ENCODE measurements at regions not wholly inside any gene's neighbourhood (a gene's known extent, or its start where the extent isn't known, plus 50 kb on each side); places are given as distances from the start of the nearest gene placed in this dataset.

- H3K9ac ChIP-seq (ENCODE audit: extremely low read depth, low read length, poor library complexity, severe bottlenecking) = no peak overlapping the region
- H3K27me3 Mint-ChIP-seq (ENCODE audit: insufficient read depth) = no peaks in the 10 kb centered on the region
- no peaks in the 10 kb centered on the region for H3K9me3 Mint-ChIP-seq
- no peak overlapping the region for H3K27ac Mint-ChIP-seq
- no peak for DNase-seq
- H3K9me3 ChIP-seq (ENCODE audit: control insufficient read depth, low read length) = no peaks in the 10 kb centered on the region
- H3K36me3 Mint-ChIP-seq (ENCODE audit: low read depth) = no peaks in the 10 kb centered on the region
- H3K4me3 ChIP-seq (ENCODE audit: low read length) = no peak overlapping the region
- WGBS, 2 experiments (ENCODE audit: insufficient coverage in 1 of 2, insufficient read length in 1 of 2) = 88 to 94% methylated on average over 1 to 2 of the region's 2 CpGs
- no peaks in the 10 kb centered on the region for H3K36me3 ChIP-seq (ENCODE audit: control insufficient read depth, insufficient read depth, low read length)
- TF ChIP-seq CTCF (conservative IDR thresholded peaks at IDR 0.05) = no peak
- H3K4me3 Mint-ChIP-seq = no peak overlapping the region
- H3K4me1 Mint-ChIP-seq = peaks cover 43% of the 10 kb centered on the region
- no peaks in the 10 kb centered on the region for H3K27me3 ChIP-seq (ENCODE audit: control insufficient read depth, insufficient read depth, low read length, poor library complexity, severe bottlenecking)
- H3K27ac ChIP-seq (ENCODE audit: low read depth, low read length) = no peak overlapping the region
- peaks cover 21% of the 10 kb centered on the region for H3K4me1 ChIP-seq (ENCODE audit: control insufficient read depth, insufficient read depth, low read length)
Observed at GRCh38 chr11:116037861-116038260, 533.6 kb upstream of the CADM1 start.

- 77% methylated on average over 5 of the region's 5 CpGs; no CpG with 5 or more reads in 1 of the 2 experiments for WGBS, 2 experiments (ENCODE audit: insufficient coverage in 1 of 2, insufficient read length in 1 of 2)
- Histone ChIP-seq H3K9ac (ENCODE audit: extremely low read depth, low read length, poor library complexity, severe bottlenecking) (no peak overlapping the region), H3K9me3 (ENCODE audit: control insufficient read depth, low read length) (no peaks in the 10 kb centered on the region), H3K27ac (ENCODE audit: low read depth, low read length) (no peak overlapping the region), H3K27me3 (ENCODE audit: control insufficient read depth, insufficient read depth, low read length, poor library complexity, severe bottlenecking) (no peaks in the 10 kb centered on the region), H3K36me3 (ENCODE audit: control insufficient read depth, insufficient read depth, low read length) (no peaks in the 10 kb centered on the region), H3K4me3 (ENCODE audit: low read length) (no peak overlapping the region), H3K4me1 (ENCODE audit: control insufficient read depth, insufficient read depth, low read length) (peaks cover 21% of the 10 kb centered on the region)
- peaks cover 47% of the 10 kb centered on the region for H3K4me1 Mint-ChIP-seq
- no peak overlapping the region for H3K27ac Mint-ChIP-seq
- no peak for DNase-seq
- H3K27me3 Mint-ChIP-seq (ENCODE audit: insufficient read depth) = peaks cover 2% of the 10 kb centered on the region
- TF ChIP-seq CTCF (conservative IDR thresholded peaks at IDR 0.05) = no peak
- no peaks in the 10 kb centered on the region for H3K36me3 Mint-ChIP-seq (ENCODE audit: low read depth)
- no peaks in the 10 kb centered on the region for H3K9me3 Mint-ChIP-seq
- no peak overlapping the region for H3K4me3 Mint-ChIP-seq
Observed at GRCh38 chr11:116035977-116036376, 531.8 kb upstream of the CADM1 start.

- Mint-ChIP-seq H3K27me3 (ENCODE audit: insufficient read depth) (peaks cover 7% of the 10 kb centered on the region), H3K4me1 (peaks cover 47% of the 10 kb centered on the region), H3K9me3 (no peaks in the 10 kb centered on the region), H3K36me3 (ENCODE audit: low read depth) (no peaks in the 10 kb centered on the region), H3K27ac (no peak overlapping the region), H3K4me3 (no peak overlapping the region)
- TF ChIP-seq CTCF (conservative IDR thresholded peaks at IDR 0.05) = no peak
- Histone ChIP-seq H3K9me3 (ENCODE audit: control insufficient read depth, low read length) (no peaks in the 10 kb centered on the region), H3K36me3 (ENCODE audit: control insufficient read depth, insufficient read depth, low read length) (no peaks in the 10 kb centered on the region), H3K27me3 (ENCODE audit: control insufficient read depth, insufficient read depth, low read length, poor library complexity, severe bottlenecking) (no peaks in the 10 kb centered on the region), H3K27ac (ENCODE audit: low read depth, low read length) (no peak overlapping the region), H3K4me1 (ENCODE audit: control insufficient read depth, insufficient read depth, low read length) (peaks cover 21% of the 10 kb centered on the region), H3K4me3 (ENCODE audit: low read length) (no peak overlapping the region), H3K9ac (ENCODE audit: extremely low read depth, low read length, poor library complexity, severe bottlenecking) (no peak overlapping the region)
- DNase-seq = no peak
- 58 to 59% methylated on average over 6 to 7 of the region's 8 CpGs for WGBS, 2 experiments (ENCODE audit: insufficient coverage in 1 of 2, insufficient read length in 1 of 2)
Observed at GRCh38 chr11:116033931-116034553, 529.8 kb upstream of the CADM1 start.

Data from endodermal cell (in vitro differentiated cells).